ENCODE measurements at regions not wholly inside any gene's neighbourhood (a gene's known extent, or its start where the extent isn't known, plus 50 kb on each side); places are given as distances from the start of the nearest gene placed in this dataset.

DNA sequence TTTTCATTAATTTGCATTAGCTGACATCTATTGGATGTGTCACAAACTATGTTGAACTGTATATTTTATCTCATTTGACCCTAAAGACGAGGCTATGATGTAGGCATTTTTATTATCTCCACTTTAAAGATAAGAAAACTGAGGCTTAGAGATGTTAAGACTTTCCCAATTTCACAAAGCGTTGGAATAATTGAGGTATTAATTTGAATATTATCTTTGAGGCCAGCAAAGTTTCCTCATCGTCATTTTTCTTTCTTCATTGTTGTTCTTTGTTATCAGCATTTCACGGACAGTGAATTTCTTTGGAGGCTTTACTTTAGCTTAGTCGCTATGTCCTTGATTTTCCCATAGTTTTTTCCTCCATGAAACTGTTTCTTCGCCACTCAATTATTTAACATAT is 227.5 kb upstream of the MYOCD start:
- DNase-seq (ENCODE audit: low read depth in 3 of 3): no peak

DNA sequence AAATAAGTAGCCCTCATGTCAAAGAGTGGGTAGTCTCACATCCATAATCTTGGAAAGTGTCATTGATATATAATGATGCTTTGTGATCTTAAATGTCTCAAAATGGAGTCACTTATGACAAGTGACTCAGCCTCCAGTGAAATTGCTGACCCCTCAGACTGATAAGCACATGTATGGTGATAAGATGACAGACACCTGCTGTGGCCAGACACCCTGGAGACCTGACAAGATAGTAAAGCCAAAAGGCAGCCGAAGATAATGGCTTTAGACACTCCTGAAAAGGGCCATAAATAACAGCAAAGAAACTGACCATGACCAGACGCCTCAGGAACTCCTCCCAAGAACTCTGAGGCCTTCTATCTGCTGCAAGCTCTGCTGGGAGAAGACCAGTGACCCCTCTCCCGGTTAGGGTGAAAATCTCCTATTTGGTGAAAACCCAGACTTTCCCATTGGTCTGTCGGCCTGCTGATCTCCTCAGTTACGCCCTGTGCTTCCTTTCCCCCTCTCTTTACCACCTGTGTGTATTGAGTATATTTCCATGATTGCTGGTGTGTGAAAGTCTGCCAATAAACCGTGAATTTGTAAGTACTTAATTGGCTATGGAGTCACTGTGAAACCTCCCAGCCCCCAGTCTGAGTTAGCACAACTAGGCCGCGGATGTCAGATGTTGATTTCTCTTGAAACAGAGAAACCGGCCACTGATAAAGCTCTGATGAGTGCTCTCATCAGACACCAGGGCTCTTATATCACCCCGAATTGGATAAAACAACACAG is 226.7 kb upstream of the MYOCD start:
- DNase-seq (ENCODE audit: low read depth in 3 of 3): no peak

DNA sequence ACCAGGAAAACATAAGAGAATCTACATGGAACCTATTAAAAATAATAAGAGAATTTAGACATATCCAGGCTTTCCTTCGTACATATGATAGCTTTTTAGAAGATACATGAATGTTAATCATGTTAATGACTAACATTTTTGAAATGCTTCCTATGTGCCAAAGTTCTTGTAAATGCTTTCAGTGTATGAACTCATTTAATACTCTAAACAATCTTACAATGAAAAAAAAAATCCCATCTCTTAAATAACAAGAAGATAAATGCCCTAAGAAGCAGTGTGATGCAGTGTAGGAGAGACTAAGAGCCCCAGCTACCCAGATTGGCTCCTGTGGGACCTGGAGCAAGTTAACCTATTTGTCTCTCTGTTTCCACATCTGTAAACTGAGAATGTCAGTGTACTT is 220.4 kb upstream of the MYOCD start:
- DNase-seq (ENCODE audit: low read depth in 3 of 3): no peak

DNA sequence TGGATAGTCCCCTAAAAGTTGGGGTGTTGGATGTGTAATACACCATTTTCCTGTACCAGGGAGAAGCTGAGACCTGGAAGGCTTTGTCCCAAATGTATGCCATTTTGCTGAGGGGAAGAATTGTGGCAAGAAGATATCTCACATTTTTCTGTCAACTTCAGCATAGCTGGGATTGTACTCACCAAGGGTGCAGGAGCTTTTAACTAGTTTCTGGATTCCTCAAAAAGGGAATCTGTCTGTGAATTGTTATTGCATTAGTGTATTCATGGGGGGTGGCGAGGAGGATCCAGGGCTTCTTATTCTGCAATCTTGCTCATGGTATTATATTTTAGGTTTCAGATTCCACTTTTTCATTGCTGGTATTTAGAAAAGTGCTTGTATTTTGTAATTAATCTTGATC is 208.2 kb upstream of the MYOCD start:
- DNase-seq (ENCODE audit: low read depth in 3 of 3): no peak

DNA sequence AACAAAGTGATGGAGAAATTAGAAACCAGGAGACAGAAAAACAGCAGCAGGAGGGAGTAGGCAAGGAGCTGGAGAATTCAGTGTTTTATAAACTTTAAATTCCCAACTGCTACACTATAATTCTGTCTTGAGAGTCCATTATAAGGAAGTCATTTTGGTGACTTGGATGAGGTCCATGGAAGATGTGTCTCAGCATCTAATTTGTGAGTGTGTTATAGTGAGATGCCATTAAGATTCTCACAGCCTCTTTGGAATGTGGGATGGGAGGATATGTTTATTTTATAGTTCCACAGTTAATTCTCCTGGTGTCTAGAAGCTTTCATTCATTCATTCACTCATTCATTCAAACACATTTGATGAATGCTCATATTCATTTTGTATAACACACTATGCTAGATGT is 206.0 kb upstream of the MYOCD start:
- no peak for DNase-seq (ENCODE audit: low read depth in 3 of 3)

DNA sequence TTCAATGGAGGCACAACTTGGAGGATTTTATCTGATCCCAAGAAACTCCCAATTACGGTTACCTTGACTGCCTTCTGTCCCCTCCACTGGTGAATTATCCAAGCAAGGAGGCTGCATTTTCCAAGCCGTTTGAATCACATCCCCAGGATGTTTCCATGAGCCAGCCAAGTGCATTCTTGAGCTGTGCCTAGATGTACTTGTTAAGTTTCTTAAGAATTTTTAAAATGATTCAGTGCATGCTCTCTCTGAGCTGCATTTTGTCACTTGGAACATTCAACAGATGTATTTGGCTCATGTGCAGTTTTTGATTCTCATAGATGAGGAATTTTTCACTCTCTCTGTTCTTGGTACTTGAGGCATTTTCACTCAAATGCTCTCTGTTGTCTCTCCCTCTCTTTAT is 202.6 kb upstream of the MYOCD start:
- no peak for DNase-seq (ENCODE audit: low read depth in 3 of 3)

DNA sequence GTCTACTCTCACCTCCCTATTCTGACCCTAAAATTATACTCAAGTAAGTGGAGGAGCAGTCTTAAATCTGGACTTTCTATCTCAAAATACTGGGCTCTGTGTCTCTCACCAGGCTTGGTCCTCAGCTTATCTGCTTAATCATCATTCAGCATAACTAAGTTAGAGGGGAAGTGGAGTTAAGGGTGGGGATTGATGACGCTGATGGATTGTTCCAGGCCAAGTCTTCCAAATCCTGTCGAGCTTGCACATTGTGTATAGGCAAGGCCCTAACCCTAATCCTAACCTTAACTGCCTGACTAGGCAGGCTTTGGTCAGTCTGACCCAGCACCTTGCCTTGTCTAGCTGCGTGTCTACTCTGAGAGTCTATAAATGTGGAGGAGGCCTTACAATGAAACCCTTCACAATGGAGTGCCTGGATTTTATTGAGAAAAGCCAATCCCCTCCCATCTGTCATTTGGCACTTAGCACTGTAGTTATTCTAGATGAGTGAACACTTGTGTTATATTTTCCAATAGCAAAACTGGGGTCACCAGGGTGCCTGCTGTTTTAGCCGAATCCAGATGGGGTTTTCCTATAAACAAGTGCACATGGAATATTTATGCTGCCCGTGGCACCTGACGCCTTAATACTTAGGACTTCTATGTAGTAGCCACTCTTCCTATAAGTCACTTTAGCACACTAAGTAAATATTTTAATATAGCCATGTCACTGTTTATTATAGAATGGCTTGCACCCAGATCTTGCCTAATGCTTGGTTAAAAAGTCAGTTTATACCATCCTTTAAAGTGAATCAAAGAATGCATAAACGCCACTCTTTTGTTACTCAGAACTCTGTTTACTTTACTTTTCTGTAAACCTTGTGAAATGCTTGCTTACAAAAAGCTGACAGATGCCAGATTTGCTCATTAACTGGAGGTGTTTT is 193.2 kb upstream of the MYOCD start:
- DNase-seq (ENCODE audit: low read depth in 3 of 3): no peak

DNA sequence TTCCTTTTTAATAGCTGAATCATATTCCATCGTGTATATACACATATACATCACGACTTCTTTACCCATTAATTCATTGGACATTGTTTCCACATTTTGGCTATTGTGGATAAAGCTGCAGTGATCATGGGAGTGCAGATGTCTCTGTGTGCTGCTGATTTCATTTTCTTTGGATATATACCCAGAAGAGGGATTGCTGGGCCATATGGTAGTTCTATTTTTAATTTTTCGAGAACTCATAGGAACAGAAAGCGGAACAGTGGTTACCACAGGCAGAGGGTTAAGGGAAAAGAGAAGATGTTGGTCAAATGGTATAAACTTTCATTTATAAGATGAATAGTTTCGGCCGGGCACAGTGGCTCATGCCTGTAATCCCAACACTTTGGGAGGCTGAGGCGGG is 187.4 kb upstream of the MYOCD start:
- DNase-seq (ENCODE audit: low read depth in 3 of 3): no peak

DNA sequence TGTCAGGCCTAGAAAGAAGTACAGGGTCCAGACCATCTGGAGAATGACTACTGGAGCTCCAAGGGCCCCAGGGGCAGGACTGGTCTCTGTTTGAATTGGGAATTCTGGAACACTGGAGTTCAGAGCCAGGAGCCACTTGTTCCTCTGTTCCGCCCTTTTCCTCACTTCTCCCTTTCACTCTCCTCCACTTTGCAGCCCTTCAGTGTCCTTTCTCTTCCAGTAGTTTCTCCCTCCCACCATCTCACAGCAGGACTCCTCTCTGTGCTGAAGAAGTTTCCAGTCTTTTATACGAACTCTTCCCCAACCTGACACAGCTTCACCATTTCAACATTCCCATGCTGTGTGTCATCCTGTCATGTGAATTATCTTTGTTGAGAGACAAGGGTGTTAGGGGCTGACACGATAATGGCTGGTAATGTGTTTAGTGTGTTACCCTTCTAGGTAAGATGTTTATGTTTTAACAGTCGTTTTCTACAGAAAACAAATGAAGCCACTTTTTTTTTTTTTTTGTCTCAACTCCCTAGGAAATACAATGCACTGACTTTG is 180.3 kb upstream of the MYOCD start:
- no peak for DNase-seq (ENCODE audit: low read depth in 3 of 3)

DNA sequence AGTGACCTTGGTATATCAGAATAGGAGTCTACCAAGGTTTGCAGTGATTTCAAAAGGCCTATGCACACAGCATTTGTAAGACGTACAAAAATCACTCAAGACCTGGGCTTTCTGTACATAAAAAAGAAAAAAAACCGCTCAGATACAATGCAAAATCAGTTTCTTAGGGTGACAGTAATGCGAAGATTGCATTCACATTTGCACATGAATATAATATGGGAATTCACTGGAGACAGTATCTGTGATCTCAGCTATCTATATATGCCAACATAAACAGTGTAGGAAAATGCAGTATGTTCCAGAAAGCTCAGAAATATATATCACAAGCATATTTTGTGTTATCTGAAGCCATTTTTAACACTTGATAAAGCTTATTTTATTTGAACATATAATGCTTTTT is 176.4 kb upstream of the MYOCD start:
- no peak for DNase-seq (ENCODE audit: low read depth in 3 of 3)

DNA sequence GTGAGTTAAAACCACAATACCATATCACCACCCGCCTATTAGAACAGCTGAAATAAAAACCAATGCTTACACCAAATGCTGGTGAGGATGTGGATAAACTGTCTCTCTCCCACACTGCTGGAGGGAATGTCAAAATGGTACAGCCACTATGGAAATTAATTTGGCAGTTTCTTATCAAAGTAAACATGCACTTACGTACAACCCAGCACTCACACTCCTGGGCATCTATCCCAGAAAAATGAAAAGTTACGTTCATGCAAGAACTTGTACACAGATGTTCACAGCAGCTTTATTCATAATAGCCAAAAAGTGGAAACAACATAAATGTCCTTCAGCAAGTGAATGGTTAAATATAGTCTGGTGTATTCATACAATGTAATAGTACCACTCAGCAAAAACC is 173.2 kb upstream of the MYOCD start:
- no peak for DNase-seq (ENCODE audit: low read depth in 3 of 3)

DNA sequence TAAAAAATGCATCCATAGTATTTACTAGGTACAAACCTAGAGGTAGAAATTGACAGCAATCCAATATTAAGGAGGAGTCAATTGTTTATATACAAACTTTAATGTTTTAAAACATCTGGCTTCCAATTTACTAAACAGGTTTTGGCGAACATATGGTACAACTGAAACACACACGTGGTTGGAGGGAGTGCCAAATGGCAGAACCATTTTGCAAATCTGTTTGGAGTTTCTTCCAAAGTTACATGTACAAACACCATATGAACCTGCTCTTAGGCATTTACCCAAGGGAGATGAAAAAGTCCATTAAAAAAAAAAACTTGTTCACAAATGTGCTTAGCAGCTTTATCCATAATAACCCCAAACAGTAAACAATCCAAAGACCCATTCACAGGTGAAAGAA is 159.8 kb upstream of the MYOCD start:
- no peak for DNase-seq (ENCODE audit: low read depth in 3 of 3)

DNA sequence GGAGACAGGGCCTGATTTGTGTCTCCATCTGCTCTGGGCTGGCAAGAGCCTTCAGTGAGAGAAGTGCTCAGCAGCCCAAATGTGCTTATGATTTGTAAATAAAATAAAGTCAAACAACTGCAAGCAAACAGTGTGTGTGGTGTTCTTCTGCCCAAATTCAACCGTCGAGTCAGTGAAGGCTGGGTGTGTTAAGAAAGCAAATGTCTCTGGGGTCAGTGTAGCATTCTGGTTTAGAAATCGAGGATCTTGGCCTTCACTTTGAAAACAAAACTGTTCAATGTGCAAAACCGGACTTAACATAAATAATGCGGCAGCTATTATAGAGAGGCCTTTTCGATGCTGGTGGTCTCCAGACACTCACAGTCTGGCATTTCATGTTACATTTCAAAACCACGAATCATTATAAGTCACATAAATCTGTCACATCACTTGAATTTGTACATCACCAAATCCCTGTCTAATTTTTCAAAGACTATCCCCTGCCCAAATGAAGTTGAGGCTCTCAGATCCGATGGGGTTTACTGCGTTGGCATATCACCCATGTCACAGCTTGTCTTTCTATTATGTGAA is 158.6 kb upstream of the MYOCD start:
- DNase-seq (ENCODE audit: low read depth in 3 of 3): no peak

DNA sequence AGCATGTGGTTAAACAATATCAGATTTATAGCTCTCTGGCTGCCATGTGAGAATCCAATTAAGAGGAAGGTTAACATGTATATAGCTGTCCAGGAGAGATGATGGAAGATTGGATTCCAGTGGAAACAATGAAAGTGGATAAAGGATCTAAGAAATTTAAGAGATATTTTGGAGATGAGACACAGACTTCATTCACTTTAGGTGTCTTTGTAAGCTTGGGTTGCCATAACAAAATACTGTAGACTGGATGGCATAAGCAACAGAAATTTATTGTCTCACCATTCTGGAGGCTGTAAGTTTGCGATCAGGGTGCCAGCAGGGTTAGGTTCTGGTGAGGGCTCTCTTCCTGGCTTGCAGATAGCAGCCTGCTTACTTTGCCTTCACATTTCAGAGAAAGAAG is 155.9 kb upstream of the MYOCD start:
- no peak for DNase-seq (ENCODE audit: low read depth in 3 of 3)

DNA sequence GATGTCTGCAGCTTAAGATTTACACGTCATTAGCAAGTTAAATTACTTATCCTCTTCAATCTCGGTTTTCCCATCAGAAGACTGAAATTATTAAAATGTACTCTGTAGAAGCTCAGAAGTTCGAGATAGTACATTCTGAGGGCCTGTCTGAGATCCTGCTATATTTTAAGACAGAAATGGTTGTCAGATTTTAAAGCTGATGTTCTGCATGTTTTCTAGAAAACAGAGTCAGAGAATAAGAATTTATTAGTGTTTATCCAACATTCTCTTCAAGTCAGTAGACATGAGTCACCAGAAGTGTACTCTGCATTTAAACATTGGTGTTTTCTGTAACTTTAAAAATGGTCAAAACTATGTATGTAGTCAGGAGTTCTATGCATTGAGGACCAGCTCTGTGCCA is 155.2 kb upstream of the MYOCD start:
- DNase-seq (ENCODE audit: low read depth in 3 of 3): no peak

DNA sequence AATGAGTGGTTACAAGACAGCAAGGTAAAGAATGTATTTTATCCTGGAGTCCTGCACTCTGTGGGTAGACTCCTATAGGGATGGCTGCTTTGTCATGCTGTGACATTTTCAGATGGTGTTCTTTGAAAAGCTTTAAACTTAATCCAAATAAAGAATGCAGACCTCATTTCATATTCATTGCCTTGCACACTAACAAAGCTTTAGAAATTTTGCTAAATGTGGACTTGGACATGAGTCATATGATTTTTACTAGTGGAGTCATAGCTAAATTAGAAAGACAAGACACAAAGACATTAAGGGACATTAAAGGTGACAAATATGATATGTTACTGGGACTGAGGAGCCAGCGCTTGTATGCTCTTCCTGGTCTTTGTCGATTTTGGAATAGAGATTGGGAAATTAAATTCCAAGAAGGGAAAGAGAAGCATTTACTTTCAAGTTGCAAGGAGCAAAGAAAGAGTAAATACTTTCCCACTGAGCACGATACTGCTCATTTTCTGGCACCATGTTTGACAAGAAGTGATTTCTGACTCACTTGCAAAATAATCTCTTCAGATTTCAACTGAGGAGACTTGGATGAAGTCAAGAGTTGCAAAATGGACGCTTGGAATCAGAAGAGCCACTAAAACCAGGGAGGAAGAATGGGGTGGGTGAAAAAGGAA is 152.9 kb upstream of the MYOCD start:
- no peak for DNase-seq (ENCODE audit: low read depth in 3 of 3)

DNA sequence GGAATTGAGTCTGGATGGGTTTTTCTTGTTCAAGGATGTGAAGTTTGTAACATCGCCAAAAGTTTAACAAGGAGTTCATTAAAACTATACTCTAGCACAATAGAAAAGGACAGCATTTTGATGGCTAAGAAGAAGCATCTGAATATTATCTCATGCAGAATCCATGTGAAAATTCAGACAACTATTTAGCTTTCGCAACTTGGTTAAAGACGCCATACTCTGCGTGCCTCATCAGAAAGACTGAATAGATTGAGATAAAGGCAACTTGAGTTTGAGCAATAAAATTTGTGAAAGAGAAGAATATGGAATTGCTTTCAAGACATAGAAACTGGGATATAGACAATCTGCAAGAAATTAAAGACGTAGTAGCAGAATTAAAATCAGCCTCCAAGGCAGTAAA is 151.1 kb upstream of the MYOCD start:
- no peak for DNase-seq (ENCODE audit: low read depth in 3 of 3)

DNA sequence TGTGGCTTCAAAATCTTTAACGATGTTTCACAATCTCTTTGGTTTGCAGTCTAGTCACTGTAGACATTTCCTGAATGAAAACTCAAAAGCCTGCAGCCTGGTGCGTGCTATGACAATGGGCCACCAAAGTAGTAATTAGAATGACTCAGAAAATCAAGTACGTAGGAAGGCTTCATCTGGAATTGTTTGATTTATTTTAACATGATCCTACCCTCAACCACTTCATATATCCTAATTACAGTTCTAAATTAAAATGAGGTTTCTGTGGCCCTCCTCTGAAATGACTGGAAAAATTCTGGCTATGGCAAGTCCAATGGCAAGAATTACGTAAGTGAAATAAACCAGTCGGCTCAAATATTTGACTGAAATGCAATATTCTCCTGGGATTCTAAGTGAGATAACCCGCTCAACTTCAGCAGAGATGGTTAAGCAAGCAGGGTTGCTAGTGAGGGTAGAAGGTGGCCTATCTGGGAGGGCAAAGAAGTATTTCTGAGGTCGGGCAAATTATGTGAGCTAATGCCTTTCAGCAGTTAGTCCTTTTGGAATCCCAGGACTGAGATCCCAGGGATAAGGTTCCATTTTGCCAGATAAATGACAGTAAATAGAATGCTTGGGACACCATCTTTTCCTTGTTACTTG is 145.6 kb upstream of the MYOCD start:
- DNase-seq (ENCODE audit: low read depth in 3 of 3): no peak

DNA sequence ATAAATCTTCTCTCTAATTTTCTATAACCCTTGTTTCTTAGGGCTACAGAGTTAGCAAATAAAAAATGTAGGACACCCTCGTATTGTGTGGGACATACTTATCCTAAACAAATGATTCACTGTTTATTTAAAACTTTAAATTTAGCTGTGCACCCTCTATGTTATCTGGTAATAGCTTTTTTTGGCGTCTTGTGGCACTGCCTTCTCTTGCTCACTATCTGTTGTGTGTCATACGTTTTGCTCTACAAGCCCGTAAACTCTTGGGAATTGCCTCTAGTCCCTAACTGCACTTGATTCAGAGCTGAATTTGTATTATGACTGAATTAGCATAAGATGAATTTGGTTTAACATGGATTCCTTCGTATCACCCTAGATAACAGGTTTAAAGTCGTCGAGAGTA is 144.3 kb upstream of the MYOCD start:
- DNase-seq (ENCODE audit: low read depth in 3 of 3): no peak

DNA sequence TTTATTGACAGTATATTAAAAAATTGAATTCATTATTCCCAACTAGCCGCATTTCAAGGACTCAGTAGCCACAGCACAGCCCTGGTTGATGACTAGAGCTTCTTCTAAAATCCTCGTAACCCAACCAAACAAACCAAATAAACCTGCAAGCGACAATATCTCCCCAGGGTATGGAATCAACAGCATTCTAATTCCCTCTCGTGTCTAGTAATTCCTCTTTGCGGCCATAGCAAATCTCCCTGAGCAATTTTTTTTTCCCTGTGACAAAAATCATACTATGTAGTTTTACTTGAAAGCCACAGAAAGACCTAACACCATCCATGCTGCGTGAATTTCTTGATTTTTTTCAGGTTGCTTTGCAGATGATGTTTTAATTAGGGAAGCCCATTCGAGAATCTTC is 143.4 kb upstream of the MYOCD start:
- DNase-seq (ENCODE audit: low read depth in 3 of 3): no peak

DNA sequence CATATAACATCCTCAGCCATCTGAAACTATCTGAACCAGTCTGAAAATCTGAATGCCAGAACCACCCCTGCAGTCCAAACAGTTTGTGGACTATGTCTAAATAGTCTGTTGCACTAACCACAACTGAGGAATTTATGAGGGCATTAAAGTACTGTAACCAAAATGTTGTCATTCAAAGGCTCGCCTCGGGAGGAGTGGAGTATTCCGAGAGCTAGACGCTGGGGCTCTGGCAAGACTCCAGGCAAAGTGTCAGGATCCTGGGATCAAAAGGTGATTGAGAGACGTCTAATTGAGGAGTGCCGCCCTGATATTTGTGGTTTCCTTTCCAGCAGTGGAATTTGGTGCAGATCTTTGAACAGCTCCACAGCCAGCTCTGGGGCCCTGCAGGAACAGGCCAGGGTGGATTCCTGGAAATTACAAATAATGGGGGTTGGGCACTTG is 142.9 kb upstream of the MYOCD start:
- DNase-seq (ENCODE audit: low read depth in 3 of 3): no peak

DNA sequence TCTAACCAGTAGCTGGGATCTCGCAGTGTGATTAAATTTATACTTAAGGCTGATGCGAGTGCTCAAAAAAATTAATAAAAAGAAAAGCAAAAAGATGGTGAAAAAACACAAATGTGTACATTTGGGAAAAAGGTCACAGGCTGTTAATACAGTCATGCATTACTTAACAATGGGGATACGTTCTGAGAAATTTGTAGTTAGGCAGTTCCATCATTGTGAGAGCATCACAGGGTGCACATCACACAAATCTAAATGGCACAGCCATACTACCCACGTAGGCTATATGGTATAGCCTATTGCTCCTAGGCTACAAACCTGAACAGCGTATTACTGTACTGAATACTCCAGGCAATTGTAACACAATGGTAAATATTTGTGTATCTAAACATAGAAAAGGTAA is 142.4 kb upstream of the MYOCD start:
- DNase-seq (ENCODE audit: low read depth in 3 of 3): no peak
